Fibroblast of lung (primary cell): ENCODE measurements at regions not wholly inside any gene's neighbourhood (a gene's known extent, or its start where the extent isn't known, plus 50 kb on each side); places are given as distances from the start of the nearest gene placed in this dataset.
"Not testable (repeated sequence)": the region's sequence is repeated elsewhere in the genome, so short reads cannot be mapped to it uniquely, and the experiment has no call there.

ENCODE experiments used
- EZH2 ChIP-seq: IDR thresholded peaks from 2 replicates; pipeline ENCODE4 v1.5.1; 2012; ENCODE audit warnings: low read length, control low read depth, mild to moderate bottlenecking; ENCODE audit errors: missing control alignments
- TF ChIP-seq, protein P1 (sequence below), 2 donors: IDR thresholded peaks in 1 of 2; conservative IDR thresholded peaks in 1 of 2; 1 replicate in 1 of 2; 2 replicates in 1 of 2; pipeline ENCODE4 v1.5.1; 2011 to 2012; ENCODE audit warnings: low read length in 2 of 2, control low read depth in 1 of 2, inconsistent platforms in 1 of 2, low read depth in 1 of 2, mild to moderate bottlenecking in 1 of 2

DNA sequence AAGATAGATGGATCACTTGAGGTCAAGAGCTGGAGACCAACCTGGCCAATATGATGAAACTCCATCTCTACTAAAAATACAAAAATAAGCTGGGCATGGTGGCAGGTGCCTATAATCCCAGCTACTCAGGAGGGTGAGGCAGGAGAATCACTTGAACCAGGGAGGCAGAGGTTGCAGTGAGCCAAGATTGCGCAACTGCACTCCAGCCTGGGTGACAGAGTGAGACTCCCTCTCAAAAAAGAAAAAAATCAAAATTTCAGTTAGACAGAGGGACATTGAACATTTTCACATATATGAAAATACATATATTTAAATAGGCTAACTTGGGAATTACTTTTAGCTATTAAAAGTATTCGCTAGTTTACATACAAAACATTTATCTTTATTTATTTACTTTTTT lies 293.6 kb upstream of the KCNH7 start:
- TF ChIP-seq, protein P1, sequence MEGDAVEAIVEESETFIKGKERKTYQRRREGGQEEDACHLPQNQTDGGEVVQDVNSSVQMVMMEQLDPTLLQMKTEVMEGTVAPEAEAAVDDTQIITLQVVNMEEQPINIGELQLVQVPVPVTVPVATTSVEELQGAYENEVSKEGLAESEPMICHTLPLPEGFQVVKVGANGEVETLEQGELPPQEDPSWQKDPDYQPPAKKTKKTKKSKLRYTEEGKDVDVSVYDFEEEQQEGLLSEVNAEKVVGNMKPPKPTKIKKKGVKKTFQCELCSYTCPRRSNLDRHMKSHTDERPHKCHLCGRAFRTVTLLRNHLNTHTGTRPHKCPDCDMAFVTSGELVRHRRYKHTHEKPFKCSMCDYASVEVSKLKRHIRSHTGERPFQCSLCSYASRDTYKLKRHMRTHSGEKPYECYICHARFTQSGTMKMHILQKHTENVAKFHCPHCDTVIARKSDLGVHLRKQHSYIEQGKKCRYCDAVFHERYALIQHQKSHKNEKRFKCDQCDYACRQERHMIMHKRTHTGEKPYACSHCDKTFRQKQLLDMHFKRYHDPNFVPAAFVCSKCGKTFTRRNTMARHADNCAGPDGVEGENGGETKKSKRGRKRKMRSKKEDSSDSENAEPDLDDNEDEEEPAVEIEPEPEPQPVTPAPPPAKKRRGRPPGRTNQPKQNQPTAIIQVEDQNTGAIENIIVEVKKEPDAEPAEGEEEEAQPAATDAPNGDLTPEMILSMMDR (conservative IDR thresholded peaks at IDR 0.05 in 1 of 2, IDR thresholded peaks at IDR 0.05 in 1 of 2; ENCODE audit: low read depth in 1 of 2, low read length in 2 of 2), result not testable (repeated sequence)
- not testable (repeated sequence) for TF ChIP-seq EZH2
